ENCODE measurements at regions not wholly inside any gene's neighbourhood (a gene's known extent, or its start where the extent isn't known, plus 50 kb on each side); places are given as distances from the start of the nearest gene placed in this dataset.

DNA sequence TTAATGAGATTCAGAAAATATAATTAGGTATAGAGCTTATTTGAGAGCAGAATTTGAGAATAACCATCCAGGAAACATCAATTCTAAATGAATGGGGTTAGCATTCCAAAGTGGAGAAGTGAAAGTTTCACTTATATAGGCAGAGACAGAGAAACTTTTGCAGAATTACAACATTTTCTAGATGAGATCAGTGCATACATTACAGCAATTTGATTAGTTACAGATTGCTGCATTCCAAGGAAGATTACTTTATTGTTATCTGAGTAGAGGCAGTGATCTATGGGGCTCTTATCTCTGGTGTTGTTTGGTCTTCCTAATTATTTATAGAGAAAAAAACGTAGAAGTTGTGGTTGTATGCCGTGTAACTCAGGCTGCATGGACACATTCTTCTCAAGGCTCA lies 373.8 kb upstream of the SYT4 start:
- no peak for TF ChIP-seq ZFX (IDR thresholded peaks at IDR 0.05)
- TF ChIP-seq, protein P1, sequence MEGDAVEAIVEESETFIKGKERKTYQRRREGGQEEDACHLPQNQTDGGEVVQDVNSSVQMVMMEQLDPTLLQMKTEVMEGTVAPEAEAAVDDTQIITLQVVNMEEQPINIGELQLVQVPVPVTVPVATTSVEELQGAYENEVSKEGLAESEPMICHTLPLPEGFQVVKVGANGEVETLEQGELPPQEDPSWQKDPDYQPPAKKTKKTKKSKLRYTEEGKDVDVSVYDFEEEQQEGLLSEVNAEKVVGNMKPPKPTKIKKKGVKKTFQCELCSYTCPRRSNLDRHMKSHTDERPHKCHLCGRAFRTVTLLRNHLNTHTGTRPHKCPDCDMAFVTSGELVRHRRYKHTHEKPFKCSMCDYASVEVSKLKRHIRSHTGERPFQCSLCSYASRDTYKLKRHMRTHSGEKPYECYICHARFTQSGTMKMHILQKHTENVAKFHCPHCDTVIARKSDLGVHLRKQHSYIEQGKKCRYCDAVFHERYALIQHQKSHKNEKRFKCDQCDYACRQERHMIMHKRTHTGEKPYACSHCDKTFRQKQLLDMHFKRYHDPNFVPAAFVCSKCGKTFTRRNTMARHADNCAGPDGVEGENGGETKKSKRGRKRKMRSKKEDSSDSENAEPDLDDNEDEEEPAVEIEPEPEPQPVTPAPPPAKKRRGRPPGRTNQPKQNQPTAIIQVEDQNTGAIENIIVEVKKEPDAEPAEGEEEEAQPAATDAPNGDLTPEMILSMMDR (conservative IDR thresholded peaks at IDR 0.05): no peak
- no peak overlapping the region for H3K27ac ChIP-seq

DNA sequence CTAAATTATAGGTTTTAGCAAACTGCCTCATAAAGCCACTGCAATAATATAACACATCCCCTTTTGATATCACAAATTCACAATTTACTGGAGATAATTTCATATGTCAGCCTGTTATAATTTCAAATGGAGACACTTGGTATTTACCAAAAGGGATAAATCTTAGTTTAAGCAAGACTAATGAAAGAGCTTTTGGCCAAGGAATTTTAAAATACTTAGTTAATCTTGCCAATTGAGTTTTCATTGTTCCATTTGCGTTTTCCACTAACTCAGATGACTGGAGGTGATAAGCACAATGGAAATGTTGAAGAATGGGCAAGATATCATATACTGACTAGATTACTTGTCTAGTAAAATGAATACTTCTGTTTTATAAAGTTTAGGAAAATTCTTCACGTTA lies 379.3 kb upstream of the SYT4 start:
- TF ChIP-seq, protein P1 (conservative IDR thresholded peaks at IDR 0.05): no peak
- no peak for TF ChIP-seq ZFX (IDR thresholded peaks at IDR 0.05)

DNA sequence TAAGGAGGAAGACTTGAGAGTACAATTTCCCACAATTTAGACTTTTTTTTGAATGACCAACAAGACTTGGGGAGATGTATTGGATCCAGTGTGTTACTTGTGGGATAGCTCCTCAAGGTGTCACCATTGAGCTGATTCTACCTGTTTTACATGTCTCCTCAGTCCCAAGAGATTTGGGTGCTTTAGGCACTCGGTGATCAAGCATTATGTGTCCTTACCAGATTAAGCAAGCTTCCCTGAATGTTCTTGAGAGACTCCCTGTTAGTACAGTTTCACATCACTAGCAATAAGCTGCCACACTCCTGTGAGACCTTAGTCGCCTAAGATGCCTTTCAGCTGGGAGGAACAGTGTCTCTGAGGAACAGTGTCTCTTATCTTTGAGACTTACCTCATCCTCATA lies 384.3 kb upstream of the SYT4 start:
- no peak for TF ChIP-seq ZFX (IDR thresholded peaks at IDR 0.05)
- TF ChIP-seq, protein P1 (conservative IDR thresholded peaks at IDR 0.05): peak; percentile 73
- no peak overlapping the region for H3K27ac ChIP-seq

More for the DNA sequence above, 379.3 kb upstream of the SYT4 start:
- no peak overlapping the region for H3K27ac ChIP-seq

DNA sequence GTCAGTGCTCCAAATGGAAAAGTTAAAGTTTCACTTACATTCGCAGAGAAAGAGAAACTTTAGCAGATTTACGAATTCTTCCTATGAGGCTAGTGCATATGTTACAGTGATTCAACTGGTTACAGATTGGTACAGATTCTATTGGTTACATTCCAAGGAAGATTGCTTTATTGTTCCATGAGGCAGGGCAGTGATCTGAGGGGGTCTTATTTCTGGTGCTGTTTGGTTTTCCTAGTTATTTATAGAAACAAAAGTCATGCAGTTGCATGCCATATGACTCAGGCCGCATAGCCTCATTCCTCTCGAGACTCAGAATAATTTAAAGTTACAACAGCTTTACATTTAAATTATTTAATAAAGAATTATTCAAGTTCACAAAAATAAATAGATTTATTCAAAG lies 385.4 kb upstream of the SYT4 start:
- H3K27ac ChIP-seq: no peak overlapping the region
- TF ChIP-seq ZFX (IDR thresholded peaks at IDR 0.05): no peak
- TF ChIP-seq, protein P1 (conservative IDR thresholded peaks at IDR 0.05): no peak

DNA sequence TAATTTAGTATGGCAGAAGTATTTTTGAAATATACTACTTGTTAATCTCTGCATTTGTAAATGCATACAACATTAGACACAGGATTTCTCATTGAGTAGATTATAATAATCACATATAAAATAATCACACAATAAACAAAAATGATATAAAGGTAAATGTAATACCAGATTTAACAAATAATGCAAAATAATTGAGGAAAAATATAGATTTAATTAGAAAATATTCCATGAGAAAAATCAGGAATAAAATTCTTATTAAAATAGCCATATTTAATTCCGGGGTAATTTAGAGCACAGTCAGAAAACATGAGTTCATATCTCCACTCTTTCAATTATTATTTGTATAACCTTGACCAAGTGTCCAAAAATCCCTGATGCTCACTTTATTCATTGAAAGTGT lies 385.9 kb upstream of the SYT4 start:
- TF ChIP-seq, protein P1 (conservative IDR thresholded peaks at IDR 0.05): no peak
- no peak for TF ChIP-seq ZFX (IDR thresholded peaks at IDR 0.05)
- no peak overlapping the region for H3K27ac ChIP-seq

DNA sequence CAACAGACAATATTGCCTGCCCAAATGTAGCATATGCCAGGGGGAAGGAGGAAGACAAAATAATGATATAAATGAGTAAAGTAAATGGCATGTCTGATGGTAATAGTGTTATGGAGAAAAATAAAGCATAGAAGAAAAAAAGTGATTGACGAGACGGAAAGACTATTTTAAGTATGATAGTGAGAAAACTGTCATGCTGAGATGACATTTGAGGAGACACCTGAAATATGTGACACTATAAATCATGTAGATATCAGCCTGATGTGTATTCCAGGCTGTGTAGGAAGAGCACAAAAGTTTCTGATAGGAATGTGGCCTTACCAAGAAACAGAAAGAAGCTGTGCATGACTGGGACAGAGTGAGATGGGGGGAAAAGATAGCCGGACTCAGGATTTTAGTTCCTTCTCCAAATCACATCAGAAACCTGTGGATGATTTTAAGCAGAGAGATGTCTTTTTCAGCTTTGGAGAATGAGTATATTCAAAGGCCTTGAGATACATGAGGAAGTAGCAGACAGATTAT lies 387.3 kb upstream of the SYT4 start:
- no peak for TF ChIP-seq ZFX (IDR thresholded peaks at IDR 0.05)
- TF ChIP-seq, protein P1 (conservative IDR thresholded peaks at IDR 0.05): no peak
- H3K27ac ChIP-seq: no peak overlapping the region

DNA sequence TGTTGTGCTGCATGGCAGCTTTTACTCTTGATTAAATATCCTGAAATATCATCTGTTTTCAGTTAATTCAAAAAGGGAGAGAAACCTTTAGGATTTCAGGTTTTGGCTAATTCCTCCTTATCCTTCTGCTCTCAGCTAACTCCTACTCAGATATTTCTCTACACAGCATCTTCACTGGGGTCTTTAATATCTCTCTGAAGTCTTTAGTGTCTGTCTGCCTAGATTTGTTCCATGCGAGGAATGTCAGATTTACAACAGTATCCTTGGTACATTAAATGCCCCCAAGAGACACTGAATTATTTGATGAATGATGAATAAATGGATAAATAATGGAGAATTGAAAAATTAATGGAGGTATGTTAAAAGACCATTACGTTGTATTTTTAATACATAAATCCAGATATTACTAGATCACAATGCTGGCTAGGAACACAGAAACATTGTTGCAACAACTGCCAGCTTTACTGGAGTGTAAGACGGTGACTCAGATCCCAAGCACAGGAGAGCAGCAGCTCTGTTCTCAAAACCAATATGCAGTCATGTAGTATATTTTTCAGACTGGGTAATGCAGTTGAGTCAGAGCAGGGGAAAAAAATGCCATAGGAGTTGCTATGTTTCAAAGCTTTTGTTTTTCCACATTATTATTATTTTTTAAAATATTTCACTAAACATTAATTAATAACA lies 388.0 kb upstream of the SYT4 start:
- H3K27ac ChIP-seq: no peak overlapping the region
- TF ChIP-seq, protein P1 (conservative IDR thresholded peaks at IDR 0.05): no peak
- no peak for TF ChIP-seq ZFX (IDR thresholded peaks at IDR 0.05)
